Neural progenitor cell (in vitro differentiated cells): ENCODE measurements at regions not wholly inside any gene's neighbourhood (a gene's known extent, or its start where the extent isn't known, plus 50 kb on each side); places are given as distances from the start of the nearest gene placed in this dataset.

ENCODE experiments used
- DNase-seq: peaks from one replicate; pipeline ENCODE4 v3.0.0-alpha.2; 2016; ENCODE audit warnings: low spot score
- H2AFZ ChIP-seq: fragments of 200-600 bp; sonication (generic); replicated peaks from 2 replicates; pipeline ENCODE4 v1.6.1; 2016; ENCODE audit warnings: antibody characterized with exemption
- H3F3A ChIP-seq: fragments of 200-600 bp; sonication (generic); 2 replicates; pipeline ENCODE4 v1.6.1; 2016; ENCODE audit warnings: antibody characterized with exemption, low read depth
- H3K27ac ChIP-seq: fragments of 200-600 bp; sonication (generic); 2 replicates; pipeline ENCODE4 v1.5.1; 2016; ENCODE audit warnings: mild to moderate bottlenecking
- H3K27me3 ChIP-seq: fragments of 200-600 bp; sonication (generic); 2 replicates; pipeline ENCODE4 v1.6.1; 2016; ENCODE audit warnings: mild to moderate bottlenecking, moderate library complexity
- H3K36me3 ChIP-seq: fragments of 200-600 bp; sonication (generic); 2 replicates; pipeline ENCODE4 v1.5.1; 2016
- H3K4me1 ChIP-seq: fragments of 200-600 bp; sonication (generic); 2 replicates; pipeline ENCODE4 v1.6.1; 2016; ENCODE audit warnings: mixed run types
- H3K4me2 ChIP-seq: fragments of 200-600 bp; sonication (generic); 2 replicates; pipeline ENCODE4 v1.6.1; 2016
- H3K4me3 ChIP-seq: fragments of 200-600 bp; sonication (generic); 2 replicates; pipeline ENCODE4 v1.5.1; 2016
- H3K79me2 ChIP-seq: fragments of 200-600 bp; sonication (generic); 2 replicates; pipeline ENCODE4 v1.6.1; 2016; ENCODE audit warnings: low read depth
- H3K9ac ChIP-seq: fragments of 200-600 bp; sonication (generic); 2 replicates; pipeline ENCODE4 v1.6.1; 2016
- H3K9me3 ChIP-seq: fragments of 200-600 bp; sonication (generic); 2 replicates; pipeline ENCODE4 v1.5.1; 2016; ENCODE audit warnings: low read depth
- H4K20me1 ChIP-seq: fragments of 200-600 bp; sonication (generic); 2 replicates; pipeline ENCODE4 v1.6.1; 2016; ENCODE audit warnings: low read depth
- H3K27ac Mint-ChIP-seq: 3 replicates; pipeline ENCODE4 v1.8.0; 2021; ENCODE audit warnings: mixed read lengths
- H3K27me3 Mint-ChIP-seq: 2 replicates; pipeline ENCODE4 v1.8.0; 2022; ENCODE audit warnings: low read depth, mild to moderate bottlenecking, inconsistent platforms, moderate library complexity, mixed read lengths; ENCODE audit not compliant: insufficient read depth
- H3K36me3 Mint-ChIP-seq: 3 replicates; pipeline ENCODE4 v1.8.0; 2021; ENCODE audit warnings: mixed read lengths
- H3K4me1 Mint-ChIP-seq: 3 replicates; pipeline ENCODE4 v1.8.0; 2021; ENCODE audit warnings: mixed read lengths
- H3K4me3 Mint-ChIP-seq: 3 replicates; pipeline ENCODE4 v1.8.0; 2021; ENCODE audit warnings: mild to moderate bottlenecking, moderate library complexity, mixed read lengths
- H3K9me3 Mint-ChIP-seq: 3 replicates; pipeline ENCODE4 v1.8.0; 2020; ENCODE audit warnings: mixed read lengths
- EZH2 ChIP-seq: fragments of 200-600 bp; sonication (generic); IDR thresholded peaks from 2 replicates; pipeline ENCODE4 v1.6.1; 2017; ENCODE audit warnings: antibody characterized with exemption, mild to moderate bottlenecking, moderate library complexity
- EZH2phosphoT487 ChIP-seq: fragments of 200-600 bp; sonication (generic); IDR thresholded peaks from 2 replicates; pipeline ENCODE4 v1.6.1; 2017; ENCODE audit warnings: antibody characterized with exemption
- TF ChIP-seq, protein P1 (sequence below): fragments of 200-600 bp; sonication (generic); IDR thresholded peaks from 2 replicates; pipeline ENCODE4 v1.5.1; 2017; ENCODE audit warnings: antibody characterized with exemption, mild to moderate bottlenecking

DNA sequence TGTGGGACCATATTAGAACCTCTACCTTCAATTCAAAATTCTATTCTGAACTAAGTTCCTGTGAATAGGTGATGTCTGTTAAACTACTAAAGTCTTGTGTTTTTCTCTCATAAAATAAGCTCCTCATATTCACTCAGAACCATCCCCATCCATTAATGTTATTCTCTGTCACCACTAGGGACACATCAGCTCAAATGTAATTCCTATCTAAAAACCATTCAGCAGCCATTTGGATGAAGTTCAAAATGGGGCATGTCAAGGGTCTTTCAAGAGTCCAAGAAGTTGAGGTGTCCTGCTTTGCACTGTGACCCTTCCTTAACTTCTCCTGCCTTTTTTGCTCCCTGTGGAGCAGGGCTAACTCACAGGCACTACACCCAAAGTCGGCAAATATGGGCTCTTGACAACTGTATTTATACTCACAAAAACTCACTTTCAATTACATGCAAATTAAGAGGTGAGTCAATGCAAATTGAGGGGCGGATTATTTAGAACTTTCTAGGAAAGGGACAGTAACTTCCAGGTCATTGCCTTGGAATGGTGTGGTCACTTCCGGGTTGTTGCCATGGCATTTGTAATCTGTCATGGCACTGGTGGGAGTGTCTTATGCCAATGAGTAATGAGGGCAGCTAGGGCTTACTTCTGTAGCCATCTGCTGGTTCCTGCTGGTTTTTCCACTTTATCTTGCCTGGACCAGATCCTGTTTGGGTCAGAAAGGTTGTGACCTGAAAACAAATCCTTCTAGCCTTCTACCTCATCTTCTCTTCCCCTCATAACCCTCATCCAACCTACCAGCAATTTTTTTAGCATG, 128.2 kb upstream of the COX10 start:
- H3K79me2 ChIP-seq = no peaks in the 10 kb centered on the region
- H3K9me3 ChIP-seq = no peaks in the 10 kb centered on the region
- no peak overlapping the region for H2AFZ ChIP-seq
- H3K36me3 ChIP-seq = no peaks in the 10 kb centered on the region
- H3K27me3 ChIP-seq = no peaks in the 10 kb centered on the region
- H3K4me3 Mint-ChIP-seq = no peak overlapping the region
- H3K9me3 Mint-ChIP-seq = peaks cover 7% of the 10 kb centered on the region
- no peak overlapping the region for H3K4me3 ChIP-seq
- no peak overlapping the region for H3K4me2 ChIP-seq
- no peak overlapping the region for H3K27ac Mint-ChIP-seq
- H3K27me3 Mint-ChIP-seq = no peaks in the 10 kb centered on the region
- H3K4me1 Mint-ChIP-seq = no peaks in the 10 kb centered on the region
- peaks cover 4% of the 10 kb centered on the region for H3K36me3 Mint-ChIP-seq
- no peaks in the 10 kb centered on the region for H4K20me1 ChIP-seq
- no peaks in the 10 kb centered on the region for H3F3A ChIP-seq
- H3K27ac ChIP-seq = no peak overlapping the region
- no peaks in the 10 kb centered on the region for H3K4me1 ChIP-seq
- no peak for DNase-seq
- no peak for TF ChIP-seq EZH2
- TF ChIP-seq EZH2phosphoT487 = no peak
- TF ChIP-seq, protein P1, sequence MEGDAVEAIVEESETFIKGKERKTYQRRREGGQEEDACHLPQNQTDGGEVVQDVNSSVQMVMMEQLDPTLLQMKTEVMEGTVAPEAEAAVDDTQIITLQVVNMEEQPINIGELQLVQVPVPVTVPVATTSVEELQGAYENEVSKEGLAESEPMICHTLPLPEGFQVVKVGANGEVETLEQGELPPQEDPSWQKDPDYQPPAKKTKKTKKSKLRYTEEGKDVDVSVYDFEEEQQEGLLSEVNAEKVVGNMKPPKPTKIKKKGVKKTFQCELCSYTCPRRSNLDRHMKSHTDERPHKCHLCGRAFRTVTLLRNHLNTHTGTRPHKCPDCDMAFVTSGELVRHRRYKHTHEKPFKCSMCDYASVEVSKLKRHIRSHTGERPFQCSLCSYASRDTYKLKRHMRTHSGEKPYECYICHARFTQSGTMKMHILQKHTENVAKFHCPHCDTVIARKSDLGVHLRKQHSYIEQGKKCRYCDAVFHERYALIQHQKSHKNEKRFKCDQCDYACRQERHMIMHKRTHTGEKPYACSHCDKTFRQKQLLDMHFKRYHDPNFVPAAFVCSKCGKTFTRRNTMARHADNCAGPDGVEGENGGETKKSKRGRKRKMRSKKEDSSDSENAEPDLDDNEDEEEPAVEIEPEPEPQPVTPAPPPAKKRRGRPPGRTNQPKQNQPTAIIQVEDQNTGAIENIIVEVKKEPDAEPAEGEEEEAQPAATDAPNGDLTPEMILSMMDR = no peak
- no peak overlapping the region for H3K9ac ChIP-seq

DNA sequence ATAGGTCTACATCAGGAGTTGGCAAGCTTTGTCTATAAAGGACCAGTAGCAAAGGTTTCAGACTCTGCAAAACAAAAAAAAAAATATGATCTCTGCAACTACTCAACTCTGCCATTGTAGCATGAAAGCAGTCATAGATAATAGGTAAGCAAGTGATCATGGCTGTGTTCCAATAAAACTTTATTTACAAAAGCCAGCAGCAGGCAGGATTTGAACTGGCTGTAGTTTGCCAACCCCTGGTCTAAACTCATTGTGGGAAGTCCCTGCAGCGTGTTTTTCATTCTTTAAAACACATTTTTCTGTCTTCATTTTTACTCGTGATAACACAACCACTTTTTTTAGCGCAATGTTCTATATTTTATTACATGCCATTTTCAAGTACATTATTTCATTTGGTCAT, 127.5 kb upstream of the COX10 start:
- H3K9me3 ChIP-seq = no peaks in the 10 kb centered on the region
- Mint-ChIP-seq H3K36me3 (peaks cover 4% of the 10 kb centered on the region), H3K4me1 (no peaks in the 10 kb centered on the region), H3K27me3 (no peaks in the 10 kb centered on the region), H3K9me3 (peaks cover 7% of the 10 kb centered on the region), H3K4me3 (no peak overlapping the region), H3K27ac (no peak overlapping the region)
- H3K27ac ChIP-seq = no peak overlapping the region
- H3K27me3 ChIP-seq = no peaks in the 10 kb centered on the region
- DNase-seq = no peak
- no peak overlapping the region for H3K4me2 ChIP-seq
- no peak overlapping the region for H3K4me3 ChIP-seq
- no peaks in the 10 kb centered on the region for H3K36me3 ChIP-seq
- H3K9ac ChIP-seq = no peak overlapping the region
- no peaks in the 10 kb centered on the region for H3K79me2 ChIP-seq
- no peak overlapping the region for H2AFZ ChIP-seq
- no peaks in the 10 kb centered on the region for H3F3A ChIP-seq
- H4K20me1 ChIP-seq = no peaks in the 10 kb centered on the region
- TF ChIP-seq EZH2 = no peak
- TF ChIP-seq, protein P1 = no peak
- H3K4me1 ChIP-seq = no peaks in the 10 kb centered on the region

DNA sequence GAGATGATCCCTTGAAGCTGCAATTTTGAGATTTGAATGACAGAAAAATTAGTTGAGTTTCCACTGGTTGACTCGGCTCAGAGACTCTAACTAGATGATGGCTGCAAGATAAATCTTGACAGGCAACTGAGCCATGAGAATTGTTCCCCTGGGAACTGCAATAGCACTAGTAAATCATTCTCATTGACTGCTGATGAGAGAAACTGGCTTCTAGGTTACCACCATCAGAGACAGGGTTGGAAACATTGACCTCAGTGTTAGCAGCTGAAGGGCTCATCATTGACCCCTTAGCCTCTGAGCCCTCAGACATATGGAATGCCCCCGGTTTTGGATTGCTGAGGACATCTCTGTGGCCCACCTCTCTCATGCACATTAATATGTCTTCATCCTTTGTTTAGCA, 125.4 kb upstream of the COX10 start:
- Mint-ChIP-seq H3K27me3 (no peaks in the 10 kb centered on the region), H3K9me3 (peaks cover 7% of the 10 kb centered on the region), H3K27ac (no peak overlapping the region), H3K4me1 (no peaks in the 10 kb centered on the region), H3K36me3 (peaks cover 4% of the 10 kb centered on the region), H3K4me3 (no peak overlapping the region)
- Histone ChIP-seq H2AFZ (no peak overlapping the region), H3K79me2 (no peaks in the 10 kb centered on the region), H3K9me3 (no peaks in the 10 kb centered on the region), H3K9ac (no peak overlapping the region), H4K20me1 (no peaks in the 10 kb centered on the region), H3K27ac (no peak overlapping the region), H3F3A (no peaks in the 10 kb centered on the region), H3K4me1 (no peaks in the 10 kb centered on the region), H3K4me2 (no peak overlapping the region), H3K27me3 (no peaks in the 10 kb centered on the region), H3K36me3 (no peaks in the 10 kb centered on the region), H3K4me3 (no peak overlapping the region)
- no peak for TF ChIP-seq EZH2
- TF ChIP-seq, protein P1 = no peak
- no peak for TF ChIP-seq EZH2phosphoT487
- DNase-seq = no peak
